GM21576 (cell line): ENCODE measurements at regions not wholly inside any gene's neighbourhood (a gene's known extent, or its start where the extent isn't known, plus 50 kb on each side); places are given as distances from the start of the nearest gene placed in this dataset.

ENCODE experiments used
- ATAC-seq: cut with Tn5 transposase; IDR thresholded peaks from one replicate; pipeline ENCODE4 v1.9.1; 2021; ENCODE audit warnings: mild to moderate bottlenecking, moderate library complexity; ENCODE audit not compliant: unreplicated experiment

GRCh38 chr1:234886081-234886984, 242.3 kb downstream of the TOMM20 start:
- no peak for ATAC-seq

DNA sequence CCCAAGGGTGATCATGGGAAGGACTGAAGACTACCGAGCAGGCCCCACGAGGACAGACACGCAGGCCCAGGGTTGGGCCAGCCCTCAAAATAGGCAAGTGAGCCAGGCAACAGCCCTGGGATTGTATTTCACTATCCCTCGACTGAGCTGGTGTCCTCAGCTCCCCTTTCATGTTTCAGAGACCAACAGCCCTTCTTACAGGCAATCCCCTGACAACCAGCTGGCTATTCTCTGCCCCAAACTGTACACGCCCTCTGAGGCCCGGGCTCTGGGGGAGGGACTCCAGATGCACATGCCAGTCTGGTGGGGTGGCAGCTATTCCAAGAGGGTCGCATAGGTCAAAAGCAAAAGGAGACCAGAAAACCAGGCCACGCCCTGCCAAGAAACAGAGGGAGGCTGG, 243.0 kb downstream of the TOMM20 start:
- ATAC-seq: no peak

DNA sequence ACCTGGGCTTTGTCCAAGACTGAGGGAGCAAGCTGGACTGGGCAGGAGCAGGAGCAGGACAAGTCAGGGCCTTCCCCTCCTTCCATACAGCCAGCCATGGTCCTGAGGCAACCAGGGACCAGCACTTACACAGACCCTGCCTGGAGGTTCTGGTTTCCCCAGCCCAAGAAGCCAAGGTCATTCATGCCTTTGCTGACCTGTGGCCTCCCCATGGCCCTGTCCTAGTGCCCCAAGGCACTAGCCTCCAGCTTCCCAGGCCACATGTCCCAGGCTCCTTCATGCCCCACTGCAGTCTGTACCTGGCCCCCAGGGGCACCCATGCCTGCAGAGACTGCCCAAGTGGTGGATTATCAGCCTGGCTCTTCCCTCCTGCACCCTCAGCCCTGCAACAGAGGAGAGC, 243.9 kb downstream of the TOMM20 start:
- ATAC-seq: no peak

GRCh38 chr1:234884006-234884405, 244.6 kb downstream of the TOMM20 start:
- no peak for ATAC-seq

DNA sequence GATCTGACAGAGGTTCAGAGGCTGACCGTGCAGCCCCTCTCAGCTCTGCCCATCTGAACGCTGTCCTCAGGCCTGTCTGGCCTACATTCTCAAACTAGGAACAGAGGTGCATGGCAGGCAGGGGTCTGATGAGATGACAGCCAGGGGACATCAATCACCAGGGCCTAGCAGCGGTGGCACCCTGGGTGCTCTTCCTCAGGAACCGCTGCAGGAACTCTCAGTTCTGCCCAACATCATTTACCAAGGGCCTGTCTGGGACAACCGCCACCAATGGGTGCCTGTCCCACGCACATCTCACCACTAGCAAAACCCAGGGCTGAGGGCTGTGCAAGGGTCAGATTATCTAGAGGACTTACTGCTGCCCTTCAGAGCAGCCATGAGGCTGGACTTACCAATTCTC, 245.7 kb downstream of the TOMM20 start:
- no peak for ATAC-seq

GRCh38 chr1:234881893-234882771, 246.5 kb downstream of the TOMM20 start:
- ATAC-seq: peak; percentile 87

- no peak for ATAC-seq
Measured at GRCh38 chr1:234879147-234880080, 249.2 kb downstream of the TOMM20 start.

DNA sequence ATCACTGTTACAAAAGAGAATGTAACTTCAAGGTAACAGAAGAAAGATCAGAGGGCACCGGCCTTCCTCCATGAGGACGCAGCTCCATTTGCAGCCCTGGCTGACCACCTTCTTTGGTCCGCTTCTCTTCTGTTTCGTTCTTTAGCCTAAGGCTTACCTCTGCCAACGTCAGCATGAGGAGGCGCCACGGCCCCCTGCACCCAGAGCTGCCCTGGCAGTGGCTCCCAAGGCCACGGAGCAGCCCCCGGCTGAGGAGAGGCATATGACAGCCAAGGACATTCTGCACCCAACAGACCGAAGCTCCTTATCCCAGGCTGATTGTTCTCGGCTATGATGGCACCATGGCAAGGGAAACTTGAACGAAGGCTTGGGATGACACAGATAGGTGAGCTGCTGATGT, 250.3 kb downstream of the TOMM20 start:
- no peak for ATAC-seq

DNA sequence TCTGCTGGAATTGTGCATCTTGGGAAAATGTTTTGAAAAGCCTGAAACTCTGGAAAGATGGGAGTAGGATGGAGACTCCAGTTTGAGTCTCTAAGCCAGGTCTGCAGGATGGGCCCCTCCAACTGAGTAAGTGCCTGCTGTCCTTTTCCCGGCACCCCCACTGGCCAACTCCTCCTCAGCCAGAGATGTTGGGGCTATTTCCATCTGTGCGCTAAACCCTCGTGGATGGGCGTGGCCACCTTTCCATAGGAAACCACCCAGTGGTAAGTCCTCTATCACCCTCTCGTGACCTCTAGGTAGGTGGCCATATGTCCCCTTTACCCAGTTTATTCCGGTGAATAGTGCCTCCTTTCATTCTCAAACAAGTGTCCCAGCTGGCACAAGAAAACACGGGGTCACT, 250.9 kb downstream of the TOMM20 start:
- no peak for ATAC-seq

DNA sequence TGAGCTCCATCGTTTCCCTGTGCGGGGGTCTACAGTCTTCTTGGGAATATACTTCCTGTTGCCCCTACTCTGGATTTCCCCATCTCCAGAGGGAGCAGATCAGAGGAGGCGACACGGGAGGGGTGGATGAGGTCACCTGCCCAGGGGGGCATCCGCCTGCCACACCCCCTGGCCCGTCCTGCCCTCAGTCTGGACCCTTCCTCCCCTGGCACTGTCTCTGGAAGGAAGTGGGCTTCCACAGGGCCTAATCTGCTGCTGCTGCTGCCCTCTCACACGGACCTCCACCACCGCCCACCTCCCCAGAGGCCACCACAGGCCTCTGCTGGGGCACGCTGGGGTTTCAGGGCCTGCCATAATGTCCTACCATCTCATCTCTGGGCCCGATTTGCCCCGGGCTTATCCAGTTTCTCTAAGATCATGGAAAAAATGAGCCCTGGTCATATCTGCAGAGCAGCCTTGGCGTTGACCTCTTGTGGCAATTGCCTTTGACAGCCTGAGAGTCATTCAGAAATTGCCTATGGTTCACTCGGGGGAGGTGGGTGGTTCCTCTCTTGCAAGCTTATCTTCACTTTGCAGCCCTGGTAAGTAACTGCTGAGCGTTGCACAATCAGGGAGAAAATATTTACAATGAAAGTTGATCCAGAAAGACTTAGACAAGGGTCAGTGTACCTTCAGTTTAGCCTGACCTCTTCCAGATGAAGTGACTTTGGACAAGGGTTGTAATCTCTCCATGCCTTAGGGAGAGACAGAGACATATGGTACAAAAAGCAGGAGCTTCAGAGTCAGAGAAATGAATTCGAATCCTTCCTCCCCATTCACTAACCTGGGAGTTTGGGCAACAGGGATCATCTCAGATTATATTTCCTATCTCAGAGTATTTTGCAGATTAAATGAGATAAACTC, 252.4 kb downstream of the TOMM20 start:
- ATAC-seq: no peak

- ATAC-seq: no peak
Measured at GRCh38 chr1:234875328-234875952, 253.2 kb downstream of the TOMM20 start.

GRCh38 chr1:234874291-234875288, 254.0 kb downstream of the TOMM20 start:
- no peak for ATAC-seq

GRCh38 chr1:234871710-234872271, 256.8 kb downstream of the TOMM20 start:
- ATAC-seq: no peak

DNA sequence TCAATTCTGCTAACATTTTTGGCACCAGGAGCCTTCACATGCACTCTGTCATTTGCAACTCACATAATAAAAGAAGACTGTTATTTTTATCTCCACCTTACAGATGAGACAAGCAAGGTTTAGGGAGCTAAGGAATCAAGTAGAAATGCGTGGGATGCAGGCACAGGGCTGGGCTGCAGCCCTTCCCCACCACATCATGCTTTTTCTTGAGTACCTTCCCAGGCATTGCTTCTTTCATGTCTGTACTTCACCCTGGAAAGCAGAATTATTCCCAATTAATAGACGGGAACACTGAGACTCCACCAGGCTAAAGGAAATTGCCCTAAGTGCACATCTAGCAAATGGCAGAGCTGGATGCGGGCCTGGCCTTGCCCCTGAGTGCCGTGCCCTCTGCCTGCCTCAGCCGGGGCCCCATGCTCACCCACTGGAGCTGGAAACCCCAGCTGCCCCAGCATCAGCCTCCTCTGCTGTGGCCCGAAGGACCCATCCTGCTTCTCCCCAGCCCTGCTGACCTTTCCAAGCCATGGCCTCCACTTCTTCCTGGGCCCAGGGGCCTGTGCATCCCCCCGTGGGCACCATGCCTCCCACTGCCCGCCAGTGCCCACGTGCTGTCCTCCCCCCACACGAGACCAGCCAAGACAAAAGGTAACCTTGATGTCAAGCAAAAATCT, 257.5 kb downstream of the TOMM20 start:
- no peak for ATAC-seq

GRCh38 chr1:234870020-234870981, 258.3 kb downstream of the TOMM20 start:
- no peak for ATAC-seq
